BLaER1 treated with 17β-estradiol and CSF1 and Interleukin-3, amounts not matched to agents 10 nM and 100 nM (cell line): ENCODE measurements at regions not wholly inside any gene's neighbourhood (a gene's known extent, or its start where the extent isn't known, plus 50 kb on each side); places are given as distances from the start of the nearest gene placed in this dataset.
"Not testable (repeated sequence)": the region's sequence is repeated elsewhere in the genome, so short reads cannot be mapped to it uniquely, and the experiment has no call there.

Source experiments
- H3K27ac ChIP-seq, 11 experiments: shearing (Covaris generic); formaldehyde crosslinking; 2 replicates each; pipeline ENCODE4 v1.8.1; 2022
- H3K27me3 ChIP-seq, 11 experiments: shearing (Covaris generic); formaldehyde crosslinking; 2 replicates each; pipeline ENCODE4 v1.8.1; 2022
- H3K36me3 ChIP-seq, 11 experiments: shearing (Covaris generic); formaldehyde crosslinking; 2 replicates each; pipeline ENCODE4 v1.8.1; 2022
- H3K4me1 ChIP-seq, 10 experiments: shearing (Covaris generic); formaldehyde crosslinking; 2 replicates each; pipeline ENCODE4 v1.8.1; 2022
- H3K4me2 ChIP-seq, 11 experiments: shearing (Covaris generic); formaldehyde crosslinking; 2 replicates each; pipeline ENCODE4 v1.8.1; 2022
- H3K4me3 ChIP-seq, 10 experiments: shearing (Covaris generic); formaldehyde crosslinking; 2 replicates each; pipeline ENCODE4 v1.8.1; 2022
- H3K9ac ChIP-seq, 11 experiments: shearing (Covaris generic); formaldehyde crosslinking; 2 replicates each; pipeline ENCODE4 v1.8.1; 2022
- H3K9me3 ChIP-seq, 11 experiments: shearing (Covaris generic); formaldehyde crosslinking; replicated peaks in 1 of 11; 2 replicates each; pipeline ENCODE4 v1.8.1; 2022
- H4K20me1 ChIP-seq, 11 experiments: shearing (Covaris generic); formaldehyde crosslinking; 2 replicates each; pipeline ENCODE4 v1.8.1; 2022
- Cebpa-rat ChIP-seq, 11 experiments: shearing (Covaris generic); IDR thresholded peaks; 2 replicates each; pipeline ENCODE4 v1.8.1; 2022

DNA sequence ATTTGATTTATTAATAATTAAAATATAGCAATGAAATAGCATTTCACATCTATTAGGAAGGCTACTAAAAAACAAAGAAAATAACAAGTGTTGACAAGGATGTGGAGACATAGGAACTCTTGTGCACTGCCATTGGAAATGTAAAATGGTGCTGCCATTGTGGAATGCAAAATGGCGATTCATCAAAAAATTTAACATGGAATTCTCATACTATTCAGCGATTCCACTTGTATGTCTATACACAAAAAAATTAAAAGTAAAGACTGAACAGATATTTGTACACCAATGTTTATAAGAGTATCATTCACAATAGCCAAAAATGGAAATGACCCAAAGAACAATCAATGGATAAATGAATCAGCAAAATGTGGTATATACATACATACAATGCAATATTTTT is 101.3 kb upstream of the S1PR1 start:
- Histone ChIP-seq H3K27ac (peak overlapping the region in 5 of 11 experiments; percentile 72 to 83 (median 81); a peak in 8 of 22 replicates), H3K4me2 (peak overlapping the region in 9 of 11 experiments; percentile 63 to 83 (median 74); a peak in 16 of 22 replicates), H3K27me3 (no peaks in the 10 kb centered on the region), H4K20me1 (no peaks in the 10 kb centered on the region), H3K4me1 (peaks cover 40 to 69% (median 58%) of the 10 kb centered on the region in 10 experiments), H3K9me3 (no peaks in the 10 kb centered on the region), H3K4me3 (no peak overlapping the region), H3K9ac (no peak overlapping the region), H3K36me3 (no peaks in the 10 kb centered on the region)
- TF ChIP-seq Cebpa-rat (IDR thresholded peaks at IDR 0.05), result no peak

DNA sequence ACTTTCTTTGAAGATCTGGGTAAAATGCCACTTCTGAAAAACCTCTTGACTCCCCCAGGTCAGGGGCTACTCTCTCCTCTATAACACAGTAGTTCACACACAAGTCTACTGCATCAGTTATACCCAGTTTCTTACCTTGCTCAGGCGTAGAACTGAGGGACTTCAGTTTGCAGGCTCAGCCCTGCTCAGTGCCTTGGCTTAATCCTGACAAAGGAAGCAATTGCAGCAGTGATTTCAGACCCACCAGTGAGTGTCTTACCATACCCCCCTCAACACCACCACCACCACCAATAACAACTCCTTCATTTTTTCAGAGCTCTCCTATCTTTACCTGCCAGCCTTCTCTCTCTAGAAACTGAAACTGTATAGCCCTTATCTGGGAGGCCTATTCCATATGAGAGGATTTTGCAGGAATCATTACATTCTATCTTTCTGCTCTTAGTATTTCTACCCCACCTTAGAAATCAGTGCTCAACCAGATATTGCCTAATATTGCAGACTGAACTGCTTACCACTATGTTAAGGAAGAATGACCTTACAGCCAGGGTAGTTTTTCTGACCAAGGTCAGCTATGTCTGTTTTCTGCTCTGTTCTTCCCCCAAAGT is 105.5 kb upstream of the S1PR1 start:
- H3K27me3 ChIP-seq, result no peaks in the 10 kb centered on the region
- no peaks in the 10 kb centered on the region for H4K20me1 ChIP-seq
- no peaks in the 10 kb centered on the region for H3K36me3 ChIP-seq
- no peak overlapping the region; a peak in 1 of 22 replicates for H3K4me2 ChIP-seq
- TF ChIP-seq Cebpa-rat (IDR thresholded peaks at IDR 0.05), result no peak
- peaks cover 32 to 69% (median 57%) of the 10 kb centered on the region in 10 experiments for H3K4me1 ChIP-seq
- no peak overlapping the region for H3K27ac ChIP-seq
- H3K9ac ChIP-seq, result no peak overlapping the region
- no peak overlapping the region for H3K4me3 ChIP-seq
- no peaks in the 10 kb centered on the region for H3K9me3 ChIP-seq

DNA sequence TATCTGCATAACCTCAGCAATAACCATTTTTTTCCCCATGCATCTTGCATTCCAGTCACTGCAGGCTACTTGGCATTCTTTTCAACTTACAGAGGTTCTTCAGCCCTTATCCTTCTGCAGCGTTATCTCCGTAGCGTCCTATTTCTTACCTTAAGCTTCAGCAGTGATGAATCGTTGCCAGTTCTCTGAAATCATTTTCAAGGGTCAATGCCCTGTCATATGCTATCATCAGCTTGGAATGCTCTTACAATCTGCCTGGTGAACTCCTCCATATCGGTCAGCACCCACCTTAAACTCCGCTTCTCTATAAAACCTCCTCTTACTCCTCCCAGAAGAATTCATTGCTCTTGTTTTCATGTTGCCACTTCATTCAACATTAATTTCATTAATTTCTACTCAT is 105.1 kb upstream of the DPH5 start:
- no peak overlapping the region for H3K4me3 ChIP-seq
- no peaks in the 10 kb centered on the region for H3K9me3 ChIP-seq
- no peak for TF ChIP-seq Cebpa-rat (IDR thresholded peaks at IDR 0.05)
- H3K4me2 ChIP-seq, result peak overlapping the region in 5 of 11 experiments; percentile 9 to 39 (median 16); a peak in 3 of 22 replicates
- no peaks in the 10 kb centered on the region for H4K20me1 ChIP-seq
- no peaks in the 10 kb centered on the region for H3K36me3 ChIP-seq
- no peak overlapping the region for H3K27ac ChIP-seq
- H3K27me3 ChIP-seq, result no peaks in the 10 kb centered on the region
- H3K9ac ChIP-seq, result no peak overlapping the region
- H3K4me1 ChIP-seq, result peaks cover 25 to 62% (median 50%) of the 10 kb centered on the region in 10 experiments

DNA sequence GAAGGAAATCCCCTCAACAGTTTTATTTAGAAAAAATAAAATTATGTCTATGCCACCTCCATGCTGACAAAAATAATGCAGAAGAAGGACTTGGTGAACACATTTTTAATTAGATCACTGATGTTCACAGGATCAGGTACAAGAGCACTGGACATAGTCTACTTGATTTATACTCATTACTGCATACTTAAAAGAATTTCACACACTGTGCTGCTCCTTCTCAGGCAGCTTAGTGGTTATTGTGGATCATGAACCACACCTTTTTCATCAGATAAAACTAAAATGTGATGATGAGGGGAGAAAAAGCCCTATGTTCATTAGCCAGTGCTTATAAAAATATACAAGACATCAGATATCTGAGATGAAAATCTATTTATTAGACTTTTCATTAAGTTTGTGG is 103.3 kb upstream of the DPH5 start:
- Histone ChIP-seq H3K27ac (peak overlapping the region in 7 of 11 experiments; percentile 13 to 63 (median 50); a peak in 11 of 22 replicates), H3K36me3 (no peaks in the 10 kb centered on the region), H3K4me1 (peaks cover 15 to 46% (median 33%) of the 10 kb centered on the region in 10 experiments), H3K4me2 (peak overlapping the region; percentile 61 to 81 (median 71); a peak in 21 of 22 replicates), H3K9me3 (peaks cover 0 to 7% (median 4%) of the 10 kb centered on the region in 11 experiments; a peak in 3 of 22 replicates), H3K9ac (peak overlapping the region in 4 of 11 experiments; percentile 44 to 57 (median 50); a peak in 6 of 22 replicates), H4K20me1 (no peaks in the 10 kb centered on the region), H3K4me3 (no peak overlapping the region), H3K27me3 (no peaks in the 10 kb centered on the region)
- TF ChIP-seq Cebpa-rat (IDR thresholded peaks at IDR 0.05), result no peak

GRCh38 chr1:101128211-101128727 is 102.7 kb upstream of the DPH5 start:
- no peak for TF ChIP-seq Cebpa-rat (IDR thresholded peaks at IDR 0.05)
- no peak overlapping the region; a peak in 1 of 20 replicates for H3K4me3 ChIP-seq
- no peaks in the 10 kb centered on the region for H4K20me1 ChIP-seq
- H3K4me2 ChIP-seq, result peak overlapping the region; percentile 61 to 81 (median 71)
- peak overlapping the region in 9 of 11 experiments; percentile 13 to 63 (median 47); a peak in 17 of 22 replicates for H3K27ac ChIP-seq
- peak overlapping the region in 8 of 11 experiments; percentile 4 to 57 (median 42); a peak in 13 of 22 replicates for H3K9ac ChIP-seq
- H3K4me1 ChIP-seq, result peaks cover 15 to 43% (median 32%) of the 10 kb centered on the region in 10 experiments
- no peaks in the 10 kb centered on the region for H3K27me3 ChIP-seq
- H3K36me3 ChIP-seq, result no peaks in the 10 kb centered on the region
- peaks cover 0 to 7% (median 4%) of the 10 kb centered on the region in 11 experiments; a peak in 3 of 22 replicates for H3K9me3 ChIP-seq

GRCh38 chr1:101124405-101124804 is 98.8 kb upstream of the DPH5 start:
- H3K9ac ChIP-seq, result no peak overlapping the region
- H3K27me3 ChIP-seq, result no peaks in the 10 kb centered on the region
- no peak overlapping the region for H3K4me2 ChIP-seq
- H3K9me3 ChIP-seq, result peaks cover 0 to 11% (median 4%) of the 10 kb centered on the region in 11 experiments; a peak in 3 of 22 replicates
- no peak overlapping the region for H3K4me3 ChIP-seq
- H3K4me1 ChIP-seq, result peaks cover 16 to 54% (median 41%) of the 10 kb centered on the region in 10 experiments
- H4K20me1 ChIP-seq, result no peaks in the 10 kb centered on the region
- H3K27ac ChIP-seq, result no peak overlapping the region
- H3K36me3 ChIP-seq, result no peaks in the 10 kb centered on the region
- TF ChIP-seq Cebpa-rat (IDR thresholded peaks at IDR 0.05), result no peak

DNA sequence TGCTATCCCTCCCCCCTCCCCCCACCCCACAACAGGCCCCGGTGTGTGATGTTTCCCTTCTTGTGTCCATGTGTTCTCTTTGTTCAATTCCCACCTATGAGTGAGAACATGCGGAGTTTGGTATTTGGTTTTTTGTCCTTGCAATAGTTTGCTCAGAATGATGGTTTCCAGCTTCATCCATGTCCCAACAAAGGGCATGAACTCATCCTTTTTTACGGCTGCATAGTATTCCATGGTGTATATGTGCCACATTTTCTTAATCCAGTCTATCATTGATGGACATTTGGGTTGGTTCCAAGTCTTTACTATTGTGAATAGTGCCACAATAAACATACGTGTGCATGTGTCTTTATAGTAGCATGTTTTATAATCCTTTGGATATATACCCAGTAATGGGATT is 98.3 kb upstream of the DPH5 start:
- not testable (repeated sequence) for H3K4me2 ChIP-seq, H3K27me3 ChIP-seq, H3K9ac ChIP-seq, H4K20me1 ChIP-seq, H3K36me3 ChIP-seq, H3K4me3 ChIP-seq, H3K27ac ChIP-seq
- Histone ChIP-seq H3K9me3 (peaks cover 0 to 11% (median 4%) of the 10 kb centered on the region in 11 experiments; a peak in 3 of 22 replicates), H3K4me1 (peaks cover 14 to 49% (median 36%) of the 10 kb centered on the region in 10 experiments)

- H3K4me2 ChIP-seq, result peak overlapping the region in 8 of 11 experiments; percentile 7 to 76 (median 44); a peak in 15 of 22 replicates
- no peak for TF ChIP-seq Cebpa-rat (IDR thresholded peaks at IDR 0.05)
Observed at GRCh38 chr1:101122452-101123166, 97.0 kb upstream of the DPH5 start.

DNA sequence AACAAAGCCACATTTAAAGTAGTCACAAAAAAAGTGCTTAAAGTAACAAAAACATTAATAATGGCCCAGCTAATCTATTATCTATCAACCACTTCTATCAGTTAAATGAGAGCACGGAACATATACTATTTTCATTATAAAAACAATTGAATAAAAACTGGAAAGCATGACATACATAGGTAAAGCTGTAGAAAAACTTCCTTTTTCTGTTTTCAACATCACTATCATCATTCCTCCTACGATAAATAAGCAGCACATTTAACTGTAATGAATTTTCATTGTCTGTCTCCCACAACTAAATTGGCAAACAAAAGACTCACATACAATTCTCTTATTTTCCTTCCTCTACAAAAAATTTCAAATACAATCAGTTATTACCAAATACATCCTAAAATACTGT is 96.4 kb upstream of the DPH5 start:
- no peak overlapping the region for H3K4me3 ChIP-seq
- H3K4me1 ChIP-seq, result peaks cover 0 to 33% (median 20%) of the 10 kb centered on the region in 10 experiments; a peak in 12 of 20 replicates
- peaks cover 0 to 11% (median 4%) of the 10 kb centered on the region in 11 experiments; a peak in 3 of 22 replicates for H3K9me3 ChIP-seq
- no peaks in the 10 kb centered on the region for H3K36me3 ChIP-seq
- H4K20me1 ChIP-seq, result no peaks in the 10 kb centered on the region
- TF ChIP-seq Cebpa-rat (IDR thresholded peaks at IDR 0.05), result no peak
- no peak overlapping the region for H3K27ac ChIP-seq
- H3K4me2 ChIP-seq, result peak overlapping the region in 6 of 11 experiments; percentile 34 to 76 (median 44); a peak in 8 of 22 replicates
- H3K27me3 ChIP-seq, result no peaks in the 10 kb centered on the region
- H3K9ac ChIP-seq, result no peak overlapping the region

More at GRCh38 chr1:101122452-101123166, 97.0 kb upstream of the DPH5 start:
- H3K4me1 ChIP-seq, result peaks cover 1 to 36% (median 23%) of the 10 kb centered on the region in 10 experiments; a peak in 18 of 20 replicates
- H3K9me3 ChIP-seq, result peaks cover 0 to 11% (median 4%) of the 10 kb centered on the region in 11 experiments; a peak in 3 of 22 replicates
- H3K9ac ChIP-seq, result no peak overlapping the region; a peak in 1 of 22 replicates
- no peaks in the 10 kb centered on the region for H3K36me3 ChIP-seq
- H4K20me1 ChIP-seq, result no peaks in the 10 kb centered on the region
- no peaks in the 10 kb centered on the region for H3K27me3 ChIP-seq
- no peak overlapping the region for H3K4me3 ChIP-seq
- no peak overlapping the region for H3K27ac ChIP-seq
